SU-DHL-6 (cell line): ENCODE measurements at regions not wholly inside any gene's neighbourhood (a gene's known extent, or its start where the extent isn't known, plus 50 kb on each side); places are given as distances from the start of the nearest gene placed in this dataset.

Experiments used
- H2AFZ ChIP-seq: fragments of 200-600 bp; sonication (generic); 2 replicates; pipeline ENCODE4 v1.6.1; 2014; ENCODE audit warnings: low read depth, mild to moderate bottlenecking, moderate library complexity, mixed read lengths, antibody characterized with exemption, low read length; ENCODE audit not compliant: severe bottlenecking
- H3F3A ChIP-seq: fragments of 200-600 bp; shearing (Covaris generic); 2 replicates; pipeline ENCODE4 v1.6.0; 2016; ENCODE audit warnings: antibody characterized with exemption, mild to moderate bottlenecking; ENCODE audit not compliant: insufficient read depth
- H3K27ac ChIP-seq: fragments of 200-600 bp; sonication (generic); 2 replicates; pipeline ENCODE4 v1.5.1; 2016; ENCODE audit warnings: low read depth, mild to moderate bottlenecking, low read length, moderate library complexity, mixed read lengths
- H3K27me3 ChIP-seq: fragments of 200-600 bp; sonication (generic), shearing (Covaris generic); 2 replicates; pipeline ENCODE4 v1.6.0; 2014; ENCODE audit warnings: mild to moderate bottlenecking, low read length
- H3K36me3 ChIP-seq: fragments of 200-600 bp; sonication (generic); 2 replicates; pipeline ENCODE4 v1.6.1; 2014; ENCODE audit warnings: mild to moderate bottlenecking, low read length, mixed read lengths
- H3K4me2 ChIP-seq: fragments of 300-600, 200-600 bp; shearing (Covaris generic), sonication (generic); 2 replicates; pipeline ENCODE4 v1.6.0; 2014; ENCODE audit warnings: low read length, low read depth, mild to moderate bottlenecking; ENCODE audit not compliant: poor library complexity, severe bottlenecking
- H3K4me3 ChIP-seq: fragments of 200-600 bp; sonication (generic); 2 replicates; pipeline ENCODE4 v1.5.1; 2014; ENCODE audit warnings: antibody characterized with exemption, low read length, mild to moderate bottlenecking, mixed read lengths; ENCODE audit not compliant: insufficient read depth, poor library complexity, severe bottlenecking
- H3K79me2 ChIP-seq: fragments of 200-600 bp; sonication (generic); 2 replicates; pipeline ENCODE4 v1.6.1; 2014; ENCODE audit warnings: mild to moderate bottlenecking, low read length, moderate library complexity; ENCODE audit not compliant: insufficient read depth
- H3K9ac ChIP-seq: fragments of 200-600 bp; sonication (generic); 2 replicates; pipeline ENCODE4 v1.7.0; 2014; ENCODE audit warnings: mild to moderate bottlenecking, low read length
- H3K9me2 ChIP-seq: fragments of 200-600 bp; sonication (generic); replicated peaks from 2 replicates; pipeline ENCODE4 v1.6.1; 2014; ENCODE audit warnings: low read length; ENCODE audit not compliant: insufficient read depth
- H3K9me3 ChIP-seq: fragments of 200-600 bp; sonication (generic); 2 replicates; pipeline ENCODE4 v1.6.1; 2014; ENCODE audit warnings: low read length, mixed read lengths; ENCODE audit not compliant: insufficient read depth
- H4K20me1 ChIP-seq: fragments of 200-600 bp; sonication (generic); 2 replicates; pipeline ENCODE4 v1.6.1; 2014; ENCODE audit warnings: low read depth, mild to moderate bottlenecking, antibody characterized with exemption, low read length, moderate library complexity, mixed read lengths
- EZH2phosphoT487 ChIP-seq: fragments of 200-600 bp; sonication (generic), shearing (Covaris generic); conservative IDR thresholded peaks from 2 replicates; pipeline ENCODE4 v1.6.1; 2018; ENCODE audit warnings: mild to moderate bottlenecking, antibody characterized with exemption, low read length, moderate library complexity, mixed read lengths
- TF ChIP-seq, protein P1 (sequence below): fragments of 200-600 bp; sonication (generic); IDR thresholded peaks from one replicate; pipeline ENCODE4 v1.5.1; 2017; ENCODE audit warnings: antibody characterized with exemption, mild to moderate bottlenecking, low read length, moderate library complexity; ENCODE audit not compliant: insufficient read depth, poor library complexity, severe bottlenecking

DNA sequence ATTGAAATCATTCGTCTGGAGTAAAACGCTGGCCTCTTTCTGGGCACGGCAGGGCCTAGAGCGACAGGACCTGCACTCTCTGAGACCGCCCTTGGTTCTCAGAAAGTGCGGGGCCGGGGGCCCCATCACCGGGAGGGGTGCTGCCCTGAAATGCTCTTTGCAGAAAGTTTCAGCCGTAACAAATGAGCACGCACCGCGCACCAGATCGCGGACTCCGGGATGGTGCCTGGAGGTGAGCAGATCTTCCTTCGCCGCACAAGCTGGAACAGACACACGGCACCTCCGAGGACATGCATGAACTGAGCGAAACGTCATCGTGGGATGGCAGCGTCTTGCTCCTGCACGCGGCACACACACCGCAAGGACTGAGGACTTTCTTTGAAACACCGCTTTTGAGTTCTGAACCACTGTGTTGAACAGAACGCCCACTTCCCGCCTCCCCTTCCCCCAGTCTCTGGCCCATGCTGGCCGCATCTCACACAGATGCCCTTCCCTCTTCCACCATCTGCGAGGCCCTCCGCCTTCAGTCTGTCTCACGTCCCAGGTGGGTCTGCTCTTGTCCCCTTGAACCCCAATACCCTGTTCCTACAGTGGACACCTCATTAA lies 538.7 kb upstream of the MGMT start:
- Histone ChIP-seq H3K36me3 (no peaks in the 10 kb centered on the region), H4K20me1 (no peaks in the 10 kb centered on the region), H3K9me2 (no peaks in the 10 kb centered on the region), H3K4me3 (no peak overlapping the region), H3F3A (no peaks in the 10 kb centered on the region), H2AFZ (no peak overlapping the region), H3K9me3 (no peaks in the 10 kb centered on the region), H3K9ac (no peak overlapping the region), H3K27me3 (no peaks in the 10 kb centered on the region), H3K79me2 (no peaks in the 10 kb centered on the region), H3K27ac (no peak overlapping the region), H3K4me2 (no peak overlapping the region)
- TF ChIP-seq, protein P1, sequence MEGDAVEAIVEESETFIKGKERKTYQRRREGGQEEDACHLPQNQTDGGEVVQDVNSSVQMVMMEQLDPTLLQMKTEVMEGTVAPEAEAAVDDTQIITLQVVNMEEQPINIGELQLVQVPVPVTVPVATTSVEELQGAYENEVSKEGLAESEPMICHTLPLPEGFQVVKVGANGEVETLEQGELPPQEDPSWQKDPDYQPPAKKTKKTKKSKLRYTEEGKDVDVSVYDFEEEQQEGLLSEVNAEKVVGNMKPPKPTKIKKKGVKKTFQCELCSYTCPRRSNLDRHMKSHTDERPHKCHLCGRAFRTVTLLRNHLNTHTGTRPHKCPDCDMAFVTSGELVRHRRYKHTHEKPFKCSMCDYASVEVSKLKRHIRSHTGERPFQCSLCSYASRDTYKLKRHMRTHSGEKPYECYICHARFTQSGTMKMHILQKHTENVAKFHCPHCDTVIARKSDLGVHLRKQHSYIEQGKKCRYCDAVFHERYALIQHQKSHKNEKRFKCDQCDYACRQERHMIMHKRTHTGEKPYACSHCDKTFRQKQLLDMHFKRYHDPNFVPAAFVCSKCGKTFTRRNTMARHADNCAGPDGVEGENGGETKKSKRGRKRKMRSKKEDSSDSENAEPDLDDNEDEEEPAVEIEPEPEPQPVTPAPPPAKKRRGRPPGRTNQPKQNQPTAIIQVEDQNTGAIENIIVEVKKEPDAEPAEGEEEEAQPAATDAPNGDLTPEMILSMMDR = no peak
- TF ChIP-seq EZH2phosphoT487 = no peak

- H3K4me3 ChIP-seq = no peak overlapping the region
- no peaks in the 10 kb centered on the region for H3K36me3 ChIP-seq
- no peaks in the 10 kb centered on the region for H4K20me1 ChIP-seq
- no peaks in the 10 kb centered on the region for H3K9me3 ChIP-seq
- H2AFZ ChIP-seq = no peak overlapping the region
- no peaks in the 10 kb centered on the region for H3K27me3 ChIP-seq
- no peaks in the 10 kb centered on the region for H3K79me2 ChIP-seq
- H3K27ac ChIP-seq = no peak overlapping the region
- no peak overlapping the region for H3K9ac ChIP-seq
- no peak overlapping the region for H3K4me2 ChIP-seq
- H3K9me2 ChIP-seq = no peaks in the 10 kb centered on the region
- TF ChIP-seq, protein P1 = no peak
- TF ChIP-seq EZH2phosphoT487 = no peak
- no peaks in the 10 kb centered on the region for H3F3A ChIP-seq
These were observed 537.9 kb upstream of the MGMT start for GRCh38 chr10:128929131-128929530.

GRCh38 chr10:128929767-128930166 lies 537.3 kb upstream of the MGMT start:
- no peak overlapping the region for H2AFZ ChIP-seq
- no peaks in the 10 kb centered on the region for H3K79me2 ChIP-seq
- no peak overlapping the region for H3K4me3 ChIP-seq
- no peaks in the 10 kb centered on the region for H3K36me3 ChIP-seq
- H4K20me1 ChIP-seq = no peaks in the 10 kb centered on the region
- no peaks in the 10 kb centered on the region for H3K27me3 ChIP-seq
- H3K9ac ChIP-seq = no peak overlapping the region
- H3K9me3 ChIP-seq = no peaks in the 10 kb centered on the region
- H3F3A ChIP-seq = no peaks in the 10 kb centered on the region
- no peak for TF ChIP-seq EZH2phosphoT487
- TF ChIP-seq, protein P1 = no peak
- H3K27ac ChIP-seq = no peak overlapping the region
- no peak overlapping the region for H3K4me2 ChIP-seq
- H3K9me2 ChIP-seq = no peaks in the 10 kb centered on the region
